ENCODE measurements at regions not wholly inside any gene's neighbourhood (a gene's known extent, or its start where the extent isn't known, plus 50 kb on each side); places are given as distances from the start of the nearest gene placed in this dataset.

GRCh38 chr22:49566693-49567092 is 261.0 kb downstream of the BRD1 start (continued):
- no peak for TF ChIP-seq CTCF (conservative IDR thresholded peaks at IDR 0.05; ENCODE audit: low read depth in 2 of 2)
- TF ChIP-seq STAT1 (IDR thresholded peaks at IDR 0.05; ENCODE audit: unreplicated experiment) = no peak
- no peak for TF ChIP-seq ZNF331 (CRISPR knock-in tag; IDR thresholded peaks at IDR 0.05; ENCODE audit: low read depth)
- TF ChIP-seq REST (IDR thresholded peaks at IDR 0.05; ENCODE audit: unreplicated experiment) = no peak

- Histone ChIP-seq H3K4me3 (no peak overlapping the region), H3K27me3 (ENCODE audit: insufficient read depth) (0 out of 2 replicates have a peak, but pooled peaks cover 3% of the 10 kb centered on the region), H3F3A (replicated peaks; ENCODE audit: low read depth) (no peaks in the 10 kb centered on the region), H3K36me3 (ENCODE audit: insufficient read depth) (peaks cover 9% of the 10 kb centered on the region; the same call in 1 of the 2 replicates), H3K4me2 (no peak overlapping the region), H3K79me2 (replicated peaks; ENCODE audit: insufficient read depth) (no peaks in the 10 kb centered on the region), H3K9me2 (ENCODE audit: insufficient read depth) (no peaks in the 10 kb centered on the region), H3K27ac (ENCODE audit: low read depth) (no peak overlapping the region), H2AFZ (no peak overlapping the region), H4K20me1 (replicated peaks; ENCODE audit: insufficient read depth) (no peaks in the 10 kb centered on the region), H3K4me1 (ENCODE audit: insufficient read depth) (no peaks in the 10 kb centered on the region)
- no peak overlapping the region for H3K4me3 Mint-ChIP-seq
- no peaks in the 10 kb centered on the region for H3K4me1 Mint-ChIP-seq
- TF ChIP-seq NANOG (IDR thresholded peaks at IDR 0.05; ENCODE audit: borderline replicate concordance) = no peak
- TF ChIP-seq ETS1 (IDR thresholded peaks at IDR 0.05) = no peak
- no peak for TF ChIP-seq EZH2phosphoT487 (IDR thresholded peaks at IDR 0.05; ENCODE audit: unreplicated experiment)
- TF ChIP-seq ZNF114 (CRISPR knock-in tag; IDR thresholded peaks at IDR 0.05) = no peak
- no peaks in the 10 kb centered on the region for H3K36me3 Mint-ChIP-seq (ENCODE audit: low read depth)
- H3K27me3 Mint-ChIP-seq (ENCODE audit: insufficient read depth, low read depth, poor library complexity) = peaks cover 12% of the 10 kb centered on the region
- no peaks in the 10 kb centered on the region for H3K9me3 Mint-ChIP-seq
- DNase-seq (ENCODE audit: low spot score) (no peak), ATAC-seq (no peak)
- no peak overlapping the region for H3K27ac Mint-ChIP-seq
Observed at GRCh38 chr22:49566141-49566541, 261.5 kb downstream of the BRD1 start.

GRCh38 chr22:49565516-49565855 is 262.2 kb downstream of the BRD1 start:
- Histone ChIP-seq H3K4me3 (no peak overlapping the region), H3K36me3 (ENCODE audit: insufficient read depth) (peaks cover 9% of the 10 kb centered on the region; the same call in 1 of the 2 replicates), H3K27me3 (ENCODE audit: insufficient read depth) (0 out of 2 replicates have a peak, but pooled peaks cover 3% of the 10 kb centered on the region), H2AFZ (no peak overlapping the region), H3K4me2 (no peak overlapping the region), H4K20me1 (replicated peaks; ENCODE audit: insufficient read depth) (no peaks in the 10 kb centered on the region), H3K4me1 (ENCODE audit: insufficient read depth) (no peaks in the 10 kb centered on the region), H3K9me2 (ENCODE audit: insufficient read depth) (no peaks in the 10 kb centered on the region), H3K27ac (ENCODE audit: low read depth) (no peak overlapping the region), H3K79me2 (replicated peaks; ENCODE audit: insufficient read depth) (no peaks in the 10 kb centered on the region), H3F3A (replicated peaks; ENCODE audit: low read depth) (no peaks in the 10 kb centered on the region)
- peaks cover 12% of the 10 kb centered on the region for H3K27me3 Mint-ChIP-seq (ENCODE audit: insufficient read depth, low read depth, poor library complexity)
- H3K4me1 Mint-ChIP-seq = no peaks in the 10 kb centered on the region
- H3K27ac Mint-ChIP-seq = no peak overlapping the region
- H3K36me3 Mint-ChIP-seq (ENCODE audit: low read depth) = no peaks in the 10 kb centered on the region
- ATAC-seq = no peak
- no peaks in the 10 kb centered on the region for H3K9me3 Mint-ChIP-seq
- no peak for DNase-seq (ENCODE audit: low spot score)
- no peak overlapping the region for H3K4me3 Mint-ChIP-seq
- TF ChIP-seq EZH2 (IDR thresholded peaks at IDR 0.05; ENCODE audit: low read depth, unreplicated experiment) (no peak), EZH2phosphoT487 (IDR thresholded peaks at IDR 0.05; ENCODE audit: unreplicated experiment) (no peak), ZNF331 (CRISPR knock-in tag; IDR thresholded peaks at IDR 0.05; ENCODE audit: low read depth) (no peak), REST (IDR thresholded peaks at IDR 0.05; ENCODE audit: unreplicated experiment) (no peak), JUNB (IDR thresholded peaks at IDR 0.05; ENCODE audit: unreplicated experiment) (no peak), ETS1 (IDR thresholded peaks at IDR 0.05) (no peak)

Measured in GM23338 (cell line).